ENCODE measurements at regions not wholly inside any gene's neighbourhood (a gene's known extent, or its start where the extent isn't known, plus 50 kb on each side); places are given as distances from the start of the nearest gene placed in this dataset.
"Not testable (repeated sequence)": the region's sequence is repeated elsewhere in the genome, so short reads cannot be mapped to it uniquely, and the experiment has no call there.

- in situ Hi-C loops (cut with HindIII; ENCODE audit: low sequenced_read_pairs), result no loop called here
Measured at GRCh38 chr13:79998381-79998880, 342.5 kb downstream of the SPRY2 start.

- in situ Hi-C loops (cut with HindIII; ENCODE audit: low sequenced_read_pairs), result no loop called here
Measured at GRCh38 chr13:79997244-79997643, 343.7 kb downstream of the SPRY2 start.

- in situ Hi-C loops (cut with HindIII; ENCODE audit: low sequenced_read_pairs), result no loop called here
Measured at GRCh38 chr13:79995334-79995733, 345.6 kb downstream of the SPRY2 start.

GRCh38 chr13:79992111-79992510 lies 348.8 kb downstream of the SPRY2 start:
- in situ Hi-C loops (cut with HindIII; ENCODE audit: low sequenced_read_pairs), result no loop called here

- in situ Hi-C loops (cut with HindIII; ENCODE audit: low sequenced_read_pairs), result no loop called here
Measured at GRCh38 chr13:79990048-79990447, 350.9 kb downstream of the SPRY2 start.

GRCh38 chr13:79989217-79989661 lies 351.7 kb downstream of the SPRY2 start:
- in situ Hi-C loops (cut with HindIII; ENCODE audit: low sequenced_read_pairs), result no loop called here

GRCh38 chr13:79988573-79988972 lies 352.4 kb downstream of the SPRY2 start:
- in situ Hi-C loops (cut with HindIII; ENCODE audit: low sequenced_read_pairs), result no loop called here

- in situ Hi-C loops (cut with HindIII; ENCODE audit: low sequenced_read_pairs), result no loop called here
Measured at GRCh38 chr13:79987761-79988160, 353.2 kb downstream of the SPRY2 start.

GRCh38 chr13:79987323-79987722 lies 353.6 kb downstream of the SPRY2 start:
- in situ Hi-C loops (cut with HindIII; ENCODE audit: low sequenced_read_pairs), result no loop called here

- in situ Hi-C loops (cut with HindIII; ENCODE audit: low sequenced_read_pairs), result no loop called here
Measured at GRCh38 chr13:79986890-79987289, 354.0 kb downstream of the SPRY2 start.

- in situ Hi-C loops (cut with HindIII; ENCODE audit: low sequenced_read_pairs), result not testable (repeated sequence)
Measured at GRCh38 chr13:79974935-79975650, 365.8 kb downstream of the SPRY2 start.

GRCh38 chr13:79973533-79973963 lies 367.4 kb downstream of the SPRY2 start:
- in situ Hi-C loops (cut with HindIII; ENCODE audit: low sequenced_read_pairs), result no loop called here

- in situ Hi-C loops (cut with HindIII; ENCODE audit: low sequenced_read_pairs), result no loop called here
Measured at GRCh38 chr13:79972066-79972569, 368.8 kb downstream of the SPRY2 start.

GRCh38 chr13:79966493-79966895 lies 374.4 kb downstream of the SPRY2 start:
- in situ Hi-C loops (cut with HindIII; ENCODE audit: low sequenced_read_pairs), result no loop called here

- in situ Hi-C loops (cut with HindIII; ENCODE audit: low sequenced_read_pairs), result no loop called here
Measured at GRCh38 chr13:79966059-79966458, 374.9 kb downstream of the SPRY2 start.

- in situ Hi-C loops (cut with HindIII; ENCODE audit: low sequenced_read_pairs), result no loop called here
Measured at GRCh38 chr13:79946556-79946955, 394.4 kb downstream of the SPRY2 start.

GRCh38 chr13:79943346-79944023 lies 397.4 kb downstream of the SPRY2 start:
- in situ Hi-C loops (cut with HindIII; ENCODE audit: low sequenced_read_pairs), result no loop called here

GRCh38 chr13:79941752-79942151 lies 399.2 kb downstream of the SPRY2 start:
- in situ Hi-C loops (cut with HindIII; ENCODE audit: low sequenced_read_pairs), result no loop called here

GRCh38 chr13:79939689-79940088 lies 401.2 kb downstream of the SPRY2 start:
- in situ Hi-C loops (cut with HindIII; ENCODE audit: low sequenced_read_pairs), result no loop called here

GRCh38 chr13:79937771-79938216 lies 403.1 kb downstream of the SPRY2 start:
- in situ Hi-C loops (cut with HindIII; ENCODE audit: low sequenced_read_pairs), result no loop called here

- in situ Hi-C loops (cut with HindIII; ENCODE audit: low sequenced_read_pairs), result no loop called here
Measured at GRCh38 chr13:79937311-79937710, 403.6 kb downstream of the SPRY2 start.
